ENCODE measurements at regions not wholly inside any gene's neighbourhood (a gene's known extent, or its start where the extent isn't known, plus 50 kb on each side); places are given as distances from the start of the nearest gene placed in this dataset.
"Not testable (repeated sequence)": the region's sequence is repeated elsewhere in the genome, so short reads cannot be mapped to it uniquely, and the experiment has no call there.

DNA sequence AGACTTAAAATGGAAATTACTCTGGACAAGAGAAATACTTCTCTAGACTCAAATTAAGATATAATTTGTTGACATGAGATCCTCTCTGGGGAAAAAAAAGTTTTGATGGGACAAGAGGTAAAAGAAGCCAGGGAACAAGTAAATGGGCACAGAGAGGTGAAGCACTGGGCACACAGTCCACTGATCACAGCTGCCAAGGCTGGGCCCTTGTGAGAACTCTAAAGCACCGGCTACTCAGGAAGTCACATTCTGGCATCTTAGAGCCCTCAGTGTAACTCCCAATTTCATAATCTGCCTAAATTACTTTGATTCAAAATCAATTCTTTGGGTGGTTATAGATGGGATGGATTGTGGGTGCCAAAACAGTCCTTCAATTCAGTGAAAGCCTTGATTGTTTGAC lies 123.2 kb upstream of the CACNA2D1 start:
- no peak for DNase-seq (ENCODE audit: low read depth, low spot score)

DNA sequence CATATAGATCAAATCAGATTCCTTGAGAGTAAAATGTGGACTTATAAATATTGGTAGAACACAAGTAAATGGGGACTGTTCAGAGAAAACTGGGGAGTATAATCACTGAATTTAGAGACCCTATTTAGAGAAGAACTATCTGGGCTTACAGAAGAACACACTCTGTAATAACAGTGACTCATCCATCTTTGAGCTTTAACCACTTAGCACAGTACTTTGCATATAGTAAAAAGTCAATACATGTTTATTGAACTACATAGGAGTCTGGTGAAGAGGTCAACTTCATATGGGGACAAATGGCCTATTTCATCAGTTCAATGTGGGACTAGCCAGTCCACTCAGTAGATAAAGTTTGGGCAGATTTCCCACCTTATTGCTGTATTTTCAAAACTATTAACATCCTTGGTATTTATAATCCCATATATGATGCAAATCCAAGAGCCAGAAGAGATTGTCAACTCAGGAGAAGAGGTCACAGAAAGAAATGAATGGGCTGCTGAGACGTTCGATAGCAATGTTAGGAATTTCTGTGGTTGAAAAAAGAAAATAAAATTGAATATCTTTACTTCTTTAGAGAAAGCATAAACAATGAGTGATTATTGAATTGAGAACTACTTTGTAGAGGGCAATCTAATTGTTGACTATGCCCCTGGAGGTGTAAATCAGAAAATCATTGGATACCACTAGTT lies 119.3 kb upstream of the CACNA2D1 start:
- no peak for DNase-seq (ENCODE audit: low read depth, low spot score)

DNA sequence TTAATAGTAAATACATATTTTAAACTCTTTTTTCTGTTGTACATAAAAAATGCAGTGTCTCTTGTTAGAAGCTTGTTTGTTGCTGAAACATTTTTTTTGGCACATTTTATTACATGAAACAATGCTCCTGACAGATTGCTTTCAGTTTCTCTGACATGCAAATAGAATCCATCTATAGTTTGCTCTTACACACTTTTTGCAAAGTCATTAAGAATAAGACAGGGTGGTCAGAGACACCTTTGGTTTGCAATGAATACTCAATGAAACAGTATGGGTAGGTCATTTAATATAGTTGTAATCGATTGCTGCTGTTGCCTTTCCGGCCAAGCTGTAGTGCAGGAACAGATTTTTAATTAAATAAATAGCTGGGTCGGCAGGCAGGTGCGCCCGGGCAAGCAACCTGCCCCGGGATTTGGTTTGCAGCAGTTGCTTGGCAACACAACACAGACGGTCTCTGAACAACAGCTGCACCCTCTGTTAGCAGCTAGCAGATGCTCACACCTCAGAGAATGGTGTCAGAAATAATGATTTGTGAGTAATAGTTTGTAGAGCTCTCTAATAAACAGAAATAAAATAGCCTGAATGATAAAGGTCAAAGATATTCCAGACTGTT lies 115.7 kb upstream of the CACNA2D1 start:
- DNase-seq (ENCODE audit: low read depth, low spot score): no peak

DNA sequence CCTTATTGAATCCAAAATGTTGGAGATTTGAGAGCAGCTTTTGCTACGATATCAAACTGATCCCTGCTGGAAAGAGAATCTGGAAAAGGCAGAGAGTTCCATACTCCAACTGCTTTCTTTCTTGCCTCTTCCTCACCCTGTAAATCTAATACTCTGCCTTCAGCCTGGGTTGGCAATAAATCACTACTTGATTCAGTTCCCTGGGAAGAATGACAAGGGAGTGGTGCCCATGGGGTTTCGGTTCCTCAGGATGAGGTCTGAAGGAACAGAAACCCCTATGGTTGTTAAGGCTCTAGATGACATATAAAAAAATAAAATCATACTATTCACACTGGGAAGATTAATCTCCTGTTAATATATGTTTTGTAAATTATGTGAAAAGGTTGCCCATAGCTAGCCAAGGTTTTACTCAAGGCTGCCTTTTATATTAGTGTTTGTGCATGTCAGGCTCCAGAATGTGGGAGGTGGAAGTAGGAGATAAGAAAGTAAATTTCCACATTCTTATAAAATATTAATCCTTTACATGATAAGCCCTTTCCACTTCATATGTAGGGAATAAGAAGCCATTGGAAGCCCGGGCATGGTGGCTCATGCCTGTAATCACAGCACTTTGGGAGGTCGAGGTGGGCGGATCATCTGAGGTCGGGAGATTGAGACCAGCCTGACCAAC lies 106.2 kb upstream of the CACNA2D1 start:
- DNase-seq (ENCODE audit: low read depth, low spot score): no peak

DNA sequence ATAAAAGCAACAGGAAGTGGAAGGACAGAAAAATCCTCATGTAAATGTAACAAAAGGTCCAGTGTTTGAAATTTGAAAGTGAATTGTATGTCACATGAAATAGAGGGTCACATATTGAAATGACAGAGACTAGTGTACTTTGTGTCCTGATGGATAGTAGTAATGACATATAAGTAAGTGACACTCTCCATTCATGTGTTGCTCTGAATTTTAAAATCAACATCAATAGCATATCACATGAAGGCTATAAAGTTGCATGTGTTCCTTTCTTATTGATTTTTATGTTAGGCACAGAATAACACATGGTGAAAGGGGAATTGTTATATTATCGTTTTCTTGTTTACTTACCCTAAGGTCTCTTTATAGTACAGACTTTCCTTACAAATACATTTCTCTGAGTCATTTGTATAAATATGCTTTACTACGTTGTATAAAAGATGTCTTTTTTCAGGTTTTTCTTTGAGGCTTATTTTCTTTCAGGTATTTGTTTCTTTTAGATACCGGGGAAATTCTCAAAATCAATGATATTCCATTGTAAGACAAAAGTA lies 104.6 kb upstream of the CACNA2D1 start:
- no peak for DNase-seq (ENCODE audit: low read depth, low spot score)

DNA sequence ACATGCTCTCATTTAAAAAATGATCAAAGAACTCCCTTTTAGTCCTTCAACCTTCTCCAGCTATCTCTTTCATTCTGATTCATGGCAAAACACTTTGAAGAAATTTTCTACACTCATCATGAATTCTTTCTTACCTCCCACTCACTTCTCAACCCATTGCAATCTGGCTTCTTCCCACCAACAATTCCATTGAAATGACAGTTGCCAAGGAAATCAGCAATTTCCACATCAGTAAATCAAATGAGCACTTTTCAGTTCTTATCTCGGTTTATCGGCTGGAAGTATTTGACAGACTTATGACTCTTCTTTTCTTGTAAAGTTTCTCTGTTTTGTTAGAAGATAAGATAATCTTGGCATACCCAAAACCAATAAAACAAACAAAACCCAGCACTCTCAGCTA lies 99.1 kb upstream of the CACNA2D1 start:
- DNase-seq (ENCODE audit: low read depth, low spot score): no peak

GRCh38 chr7:82539969-82540368 lies 96.4 kb upstream of the CACNA2D1 start:
- no peak for DNase-seq (ENCODE audit: low read depth, low spot score)

GRCh38 chr7:82534684-82535083 lies 91.1 kb upstream of the CACNA2D1 start:
- DNase-seq (ENCODE audit: low read depth, low spot score): no peak

DNA sequence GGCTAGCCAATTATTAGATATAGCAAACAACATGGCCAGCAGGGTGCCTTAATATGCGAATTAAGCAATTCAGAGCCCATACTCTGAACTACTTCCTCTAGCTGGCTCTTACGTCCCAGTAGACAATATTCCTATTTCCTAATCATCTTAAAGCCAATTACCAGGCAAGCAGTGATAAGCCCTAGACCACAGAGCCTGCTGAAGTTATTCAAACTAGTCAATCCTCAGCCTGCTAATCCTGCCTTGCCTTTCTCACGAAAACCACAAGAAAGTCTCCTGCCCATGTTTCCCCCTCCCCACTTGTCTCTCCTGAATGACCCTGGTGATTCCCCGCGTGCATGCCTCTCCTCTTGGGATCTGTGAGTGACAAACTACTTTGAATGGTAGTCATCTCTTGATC lies 86.8 kb upstream of the CACNA2D1 start:
- DNase-seq (ENCODE audit: low read depth, low spot score): no peak

GRCh38 chr7:82528577-82529310 lies 85.2 kb upstream of the CACNA2D1 start:
- DNase-seq (ENCODE audit: low read depth, low spot score): no peak

GRCh38 chr7:82527851-82528250 lies 84.3 kb upstream of the CACNA2D1 start:
- no peak for DNase-seq (ENCODE audit: low read depth, low spot score)

DNA sequence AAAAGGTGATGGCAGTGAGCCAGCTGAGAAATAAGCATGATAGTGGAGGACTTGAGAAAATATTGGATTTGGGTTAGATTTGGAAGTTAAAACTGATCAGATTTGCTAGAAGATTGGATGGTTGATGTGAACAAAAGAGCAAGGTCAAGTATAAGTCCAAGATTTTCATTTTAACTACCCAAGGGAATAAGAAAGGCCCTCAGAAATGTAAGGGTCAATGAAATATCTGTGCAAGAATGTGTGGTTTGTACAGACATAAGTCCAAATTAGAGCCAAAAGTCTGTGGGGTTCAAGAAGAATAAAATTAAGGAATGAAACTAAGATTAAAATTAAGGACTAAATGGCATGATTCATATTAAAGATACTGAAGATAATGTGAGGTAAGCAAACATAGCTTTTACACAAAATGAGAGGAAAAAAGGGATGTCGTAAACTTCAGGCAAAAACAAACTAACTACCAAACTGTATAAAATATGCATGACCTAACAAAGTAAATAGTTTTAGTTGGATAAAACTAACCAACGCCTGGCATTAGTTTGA lies 78.4 kb upstream of the CACNA2D1 start:
- DNase-seq (ENCODE audit: low read depth, low spot score): no peak

DNA sequence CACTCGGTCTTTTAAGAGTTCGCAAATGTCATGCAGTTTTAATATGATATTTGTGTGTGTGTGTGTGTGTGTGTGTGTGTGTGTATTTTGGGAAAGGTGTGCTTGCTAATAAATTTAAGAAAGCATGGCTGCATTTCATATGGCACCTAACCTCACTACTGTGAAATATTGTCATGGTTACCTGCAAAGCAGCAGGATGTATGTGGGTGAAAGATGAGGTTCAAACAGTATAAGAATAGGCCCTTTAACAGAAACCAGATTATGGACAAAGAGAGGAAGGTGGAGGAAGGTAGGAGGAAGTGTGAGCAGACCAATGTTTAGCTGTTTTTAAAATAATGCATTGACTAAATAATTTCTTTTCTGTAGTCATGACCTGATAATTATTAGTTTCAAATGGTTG lies 73.5 kb upstream of the CACNA2D1 start:
- DNase-seq (ENCODE audit: low read depth, low spot score): no peak

GRCh38 chr7:82511542-82511941 lies 68.0 kb upstream of the CACNA2D1 start:
- DNase-seq (ENCODE audit: low read depth, low spot score): no peak

DNA sequence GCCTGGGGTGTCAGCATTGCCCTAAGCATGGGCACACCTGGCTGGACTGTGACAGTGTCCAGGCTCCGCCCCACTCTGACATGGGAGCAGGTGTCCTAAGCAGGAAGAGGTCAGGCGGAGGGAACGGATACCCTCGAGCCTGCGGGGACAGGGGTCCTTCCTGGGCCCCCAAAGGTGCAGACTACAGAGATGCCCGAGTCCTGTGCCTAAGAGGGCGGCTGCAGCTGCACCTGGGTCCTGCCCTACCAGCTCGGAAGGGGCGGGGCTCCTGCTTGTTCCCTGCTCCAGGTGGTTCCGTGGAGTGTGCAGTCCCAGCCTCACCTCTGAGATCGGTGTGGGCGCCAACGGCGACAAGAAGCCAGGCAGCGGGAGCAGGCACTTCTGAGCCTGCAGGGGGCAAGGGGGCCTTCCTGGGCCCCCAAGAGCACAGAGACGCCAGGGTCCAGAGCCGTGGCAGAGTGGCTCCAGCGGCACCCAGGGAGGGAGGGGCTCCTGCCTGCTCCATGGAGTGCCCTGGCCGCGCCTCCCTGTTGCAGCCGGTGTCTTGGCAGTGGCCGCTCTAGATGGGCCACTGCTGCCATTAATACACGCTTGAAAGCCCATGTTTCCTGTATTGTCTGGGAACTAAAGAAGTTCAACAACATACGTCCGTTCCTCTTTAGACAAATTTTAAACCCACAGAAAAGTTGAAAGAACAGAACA lies 64.5 kb upstream of the CACNA2D1 start:
- no peak for DNase-seq (ENCODE audit: low read depth, low spot score)

GRCh38 chr7:82507365-82507975 lies 63.9 kb upstream of the CACNA2D1 start:
- DNase-seq (ENCODE audit: low read depth, low spot score): no peak

- no peak for DNase-seq (ENCODE audit: low read depth, low spot score)
These were observed 63.1 kb upstream of the CACNA2D1 start for GRCh38 chr7:82506702-82507101.

DNA sequence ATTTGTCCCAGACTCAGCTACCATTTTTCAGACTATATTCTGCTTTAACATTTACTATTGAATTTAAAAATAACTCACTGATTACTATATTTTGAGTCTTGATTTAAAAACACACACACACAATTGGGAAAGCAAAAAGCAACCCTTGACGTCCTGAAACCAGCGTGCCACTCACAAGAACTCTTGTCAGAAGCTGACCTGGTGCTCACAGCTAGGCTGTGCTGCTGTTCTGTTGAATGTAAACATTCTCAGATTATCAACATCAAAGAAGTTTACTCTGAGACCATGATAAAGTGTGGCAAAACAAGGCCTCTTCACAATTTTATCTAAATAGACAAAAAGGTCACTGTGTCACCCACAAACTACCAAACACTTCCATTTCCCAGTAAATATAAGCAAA lies 62.6 kb upstream of the CACNA2D1 start:
- no peak for DNase-seq (ENCODE audit: low read depth, low spot score)

- DNase-seq (ENCODE audit: low read depth, low spot score): no peak
These were observed 57.8 kb upstream of the CACNA2D1 start for GRCh38 chr7:82501346-82501745.

DNA sequence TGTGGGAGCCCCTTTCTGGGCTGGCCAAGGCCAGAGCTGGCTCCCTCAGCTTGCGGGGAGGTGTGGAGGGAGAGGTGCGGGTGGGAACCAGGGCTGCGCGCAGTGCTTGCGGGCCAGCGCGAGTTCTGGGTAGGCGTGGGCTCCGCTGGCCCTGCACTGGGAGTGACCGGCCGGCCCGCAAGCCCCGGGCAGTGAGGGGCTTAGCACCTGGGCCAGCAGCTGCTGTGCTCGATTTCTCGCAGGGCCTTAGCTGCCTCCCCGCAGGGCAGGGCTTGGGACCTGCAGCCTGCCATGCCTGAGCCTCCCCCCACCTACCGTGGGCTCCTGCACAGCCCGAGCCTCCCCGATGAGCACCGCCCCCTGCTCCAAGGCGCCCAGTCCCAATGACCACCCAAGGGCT lies 56.0 kb upstream of the CACNA2D1 start:
- not testable (repeated sequence) for DNase-seq (ENCODE audit: low read depth, low spot score)

DNA sequence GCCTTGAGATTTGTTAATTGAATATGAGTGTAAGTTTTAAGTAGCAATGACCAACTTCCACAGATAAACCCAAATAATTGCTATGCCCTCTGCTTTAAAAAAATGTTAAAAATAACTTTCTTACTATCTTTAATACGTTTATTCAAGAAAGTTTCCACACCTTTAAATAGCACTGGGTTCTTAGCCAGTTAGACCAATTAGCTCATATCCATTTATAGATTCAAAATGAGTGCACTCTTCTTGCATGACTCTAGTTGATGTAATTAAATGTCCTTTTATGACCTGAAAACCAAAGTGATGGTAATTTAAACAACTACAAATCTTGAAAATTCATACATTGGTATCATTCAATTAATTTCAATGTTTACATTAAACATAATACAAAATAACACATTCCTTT lies 50.8 kb upstream of the CACNA2D1 start:
- DNase-seq (ENCODE audit: low read depth, low spot score): no peak
